ENCODE measurements at regions not wholly inside any gene's neighbourhood (a gene's known extent, or its start where the extent isn't known, plus 50 kb on each side); places are given as distances from the start of the nearest gene placed in this dataset.

GRCh38 chr18:77762642-77763041 lies 513.0 kb downstream of the GALR1 start:
- TF ChIP-seq CTCF (IDR thresholded peaks at IDR 0.05) (no peak), POLR2A (IDR thresholded peaks at IDR 0.05) (no peak), EP300 (IDR thresholded peaks at IDR 0.05) (no peak), POLR2AphosphoS5 (IDR thresholded peaks at IDR 0.05) (no peak)

Data from sigmoid colon (tissue), 4 donors.